ENCODE measurements at regions not wholly inside any gene's neighbourhood (a gene's known extent, or its start where the extent isn't known, plus 50 kb on each side); places are given as distances from the start of the nearest gene placed in this dataset.

GRCh38 chr6:20318851-20319387 is 82.8 kb upstream of the E2F3 start:
- TF ChIP-seq CTCF (IDR thresholded peaks at IDR 0.05 in 4 of 5, conservative IDR thresholded peaks at IDR 0.05 in 1 of 5): no peak
- no peak for TF ChIP-seq POLR2A (IDR thresholded peaks at IDR 0.05)

All from gastrocnemius medialis (tissue), 4 donors.